G401 (cell line): ENCODE measurements at regions not wholly inside any gene's neighbourhood (a gene's known extent, or its start where the extent isn't known, plus 50 kb on each side); places are given as distances from the start of the nearest gene placed in this dataset.
A peak's percentile ranks its signal among the peaks of the same experiment; 100 is the strongest.
"Not testable (repeated sequence)": the region's sequence is repeated elsewhere in the genome, so short reads cannot be mapped to it uniquely, and the experiment has no call there.

Experiments used
- DNase-seq: peaks from one replicate; pipeline ENCODE4 v3.0.0-alpha.2; 2015; ENCODE audit warnings: low spot score
- in situ Hi-C: cut with HindIII; loops from 2 replicates; pipeline ENCODE4 v1.10.0; 2016; ENCODE audit warnings: low sequenced_read_pairs, mixed read lengths

DNA sequence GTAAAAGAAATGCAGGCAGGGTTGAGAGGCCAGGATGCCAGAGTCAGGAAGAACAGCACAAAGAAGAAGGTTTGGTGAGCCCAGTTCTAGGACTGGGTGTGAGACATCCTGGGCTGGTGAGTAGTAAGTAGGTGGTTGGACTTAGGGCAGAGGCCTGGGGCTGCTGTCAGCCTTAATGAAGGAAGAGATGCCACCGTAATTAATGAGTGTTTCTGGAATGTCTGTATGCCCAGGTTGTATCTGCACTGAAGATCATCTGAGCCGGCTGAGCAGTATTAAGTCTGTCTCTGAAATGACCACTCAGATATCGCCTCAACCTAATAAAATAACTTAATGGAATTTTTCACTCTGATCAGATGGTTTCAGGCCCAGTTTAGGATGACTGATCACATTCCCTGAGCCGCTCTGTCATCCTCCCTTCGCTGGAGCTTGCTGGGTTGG is 532.9 kb upstream of the IL12A start:
- in situ Hi-C loops: no loop called here
- no peak for DNase-seq

DNA sequence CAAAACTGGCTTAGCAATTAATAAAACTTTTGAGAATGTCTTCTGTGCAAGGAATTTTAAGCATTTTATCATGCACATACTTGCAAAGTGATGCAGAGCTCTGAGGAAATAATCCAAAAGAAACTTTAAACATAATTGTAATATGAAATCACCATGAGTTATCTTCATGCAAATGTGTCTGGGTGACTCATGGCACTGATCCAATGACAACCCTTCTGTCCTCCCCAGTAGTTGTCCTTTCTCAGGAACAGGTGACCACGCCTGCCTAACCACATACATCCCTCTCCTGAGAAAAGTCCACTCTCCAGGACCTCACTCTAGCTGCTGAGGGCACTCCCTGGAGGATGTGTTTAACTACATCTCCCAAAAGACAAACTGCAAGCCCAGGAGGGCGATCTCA is 530.6 kb upstream of the IL12A start:
- in situ Hi-C loops: no loop called here
- DNase-seq: peak; percentile 4

DNA sequence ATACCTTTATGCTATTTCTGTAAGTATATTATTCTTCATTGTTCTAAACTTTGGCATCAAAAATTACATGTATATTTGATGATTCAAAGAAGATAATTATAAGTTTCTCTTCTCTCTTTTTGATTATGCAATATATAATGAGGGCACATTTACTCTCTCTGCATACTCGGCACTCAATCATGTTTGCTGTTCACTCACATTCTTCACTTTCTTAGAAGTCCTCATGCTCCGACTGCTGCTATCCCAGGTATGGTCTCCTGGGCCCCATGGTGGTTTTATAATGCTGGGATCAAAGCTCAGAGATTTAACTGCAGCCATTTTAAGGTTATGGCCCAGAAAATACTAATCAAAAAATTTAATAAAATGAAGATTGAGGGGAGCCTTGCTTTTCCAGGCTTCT is 529.7 kb upstream of the IL12A start:
- no peak for DNase-seq
- in situ Hi-C loops: no loop called here

DNA sequence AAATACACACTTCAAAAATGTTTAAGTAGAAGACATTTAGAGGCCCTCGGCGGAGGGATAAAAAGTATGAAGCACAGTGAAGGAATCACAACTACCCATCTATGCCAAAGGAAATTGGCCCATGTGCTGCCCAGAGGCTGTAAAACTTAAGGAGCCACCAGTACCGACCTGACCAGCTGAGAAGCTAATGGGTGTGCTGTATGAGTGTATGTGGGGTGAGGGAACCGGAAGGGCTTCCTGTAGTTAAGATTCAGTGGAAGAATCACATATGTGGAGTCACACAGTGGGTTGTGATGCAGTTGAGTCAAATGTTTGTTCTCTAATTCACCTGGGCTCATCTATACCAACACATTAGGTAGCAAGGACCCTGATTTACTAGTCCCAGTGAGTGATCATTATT is 516.0 kb upstream of the IL12A start:
- in situ Hi-C loops: no loop called here
- DNase-seq: no peak

DNA sequence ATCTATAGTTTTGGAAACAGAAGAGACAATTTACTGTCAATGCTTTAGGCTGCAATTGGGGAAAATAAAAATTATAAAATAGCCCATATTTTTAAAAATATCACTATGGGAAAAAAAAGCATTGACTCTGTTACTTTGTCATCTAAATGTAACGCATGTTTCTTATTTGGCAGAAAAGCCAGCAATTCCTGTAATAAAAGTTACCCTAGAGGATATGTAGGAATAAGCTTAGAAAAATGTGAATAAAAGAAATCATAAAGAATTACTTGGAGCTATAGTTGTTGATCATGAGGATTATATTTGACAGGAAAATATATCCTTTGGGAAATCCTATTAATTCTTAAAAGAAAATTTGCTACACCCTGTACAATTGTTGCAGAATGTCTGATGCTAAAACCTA is 515.4 kb upstream of the IL12A start:
- in situ Hi-C loops: no loop called here
- DNase-seq: no peak

DNA sequence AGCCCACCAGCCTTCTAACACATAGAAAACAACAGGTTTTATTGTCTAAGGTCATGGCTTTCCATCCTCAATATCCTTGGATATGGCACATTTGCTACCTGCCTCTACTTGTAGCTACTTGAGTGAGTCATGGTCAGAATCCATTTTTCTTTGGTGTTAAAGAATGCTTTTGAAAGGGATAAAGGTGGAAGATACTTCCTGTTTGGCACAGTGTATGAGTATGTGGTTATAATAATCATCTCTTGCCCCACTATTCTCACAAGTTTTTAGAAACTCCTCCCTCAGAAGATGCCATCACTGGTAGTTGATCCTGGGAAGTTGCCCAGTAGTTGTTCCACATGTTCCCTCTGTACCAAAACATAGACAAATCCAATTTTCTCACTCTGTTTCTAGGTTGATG is 508.6 kb upstream of the IL12A start:
- in situ Hi-C loops: no loop called here
- no peak for DNase-seq

DNA sequence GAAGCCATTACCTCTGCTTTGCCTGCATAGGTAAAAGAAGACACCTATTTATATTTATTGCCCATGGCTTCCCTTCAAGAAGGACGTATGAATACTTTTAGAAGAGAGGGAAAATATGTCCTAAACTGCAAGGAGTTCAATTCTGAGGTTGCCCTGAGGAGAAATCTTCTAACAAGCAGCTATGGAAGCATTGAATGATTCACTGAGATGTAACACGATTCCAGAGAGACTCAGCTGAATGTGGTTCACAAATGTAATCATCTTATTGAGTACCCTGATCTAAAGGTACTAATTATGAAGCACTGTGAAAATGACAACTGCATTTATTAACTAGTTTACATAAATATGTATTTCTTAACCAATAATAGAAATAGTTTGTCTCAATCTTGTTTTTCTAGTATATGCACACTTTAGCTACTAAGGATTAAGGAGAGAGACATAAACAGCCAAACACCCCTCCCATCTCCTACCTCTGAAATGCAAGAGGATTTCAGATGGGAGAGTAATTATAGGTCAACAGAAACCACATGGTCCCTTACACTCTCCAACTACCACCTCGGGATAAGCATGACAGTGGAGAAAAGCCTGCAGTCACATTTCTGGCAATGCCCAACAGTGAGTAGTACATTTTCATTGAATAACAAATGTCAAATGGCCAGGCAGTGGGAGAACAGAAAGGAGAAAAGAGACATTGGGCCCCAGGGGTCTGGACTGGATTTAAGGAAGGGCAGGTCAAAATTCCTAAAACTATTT is 506.2 kb upstream of the IL12A start:
- in situ Hi-C loops: no loop called here
- no peak for DNase-seq

DNA sequence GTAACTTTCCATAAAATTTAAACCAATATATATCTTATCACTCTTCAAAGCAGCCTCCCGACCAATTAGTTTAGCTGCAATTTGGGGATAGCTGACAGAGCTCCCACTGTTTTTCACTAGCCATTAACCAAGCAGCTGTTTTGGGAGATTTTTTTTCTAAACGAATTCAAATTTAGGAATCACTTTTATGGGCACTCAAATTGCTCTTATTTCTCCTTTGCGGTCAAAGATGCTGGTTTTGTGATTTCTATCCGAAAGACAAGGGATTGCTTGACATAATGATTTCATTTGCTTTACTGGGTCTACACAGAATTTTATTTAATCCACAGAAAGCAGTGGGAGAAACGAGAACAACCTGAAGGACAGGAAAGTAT is 505.7 kb upstream of the IL12A start:
- no peak for DNase-seq
- in situ Hi-C loops: no loop called here

DNA sequence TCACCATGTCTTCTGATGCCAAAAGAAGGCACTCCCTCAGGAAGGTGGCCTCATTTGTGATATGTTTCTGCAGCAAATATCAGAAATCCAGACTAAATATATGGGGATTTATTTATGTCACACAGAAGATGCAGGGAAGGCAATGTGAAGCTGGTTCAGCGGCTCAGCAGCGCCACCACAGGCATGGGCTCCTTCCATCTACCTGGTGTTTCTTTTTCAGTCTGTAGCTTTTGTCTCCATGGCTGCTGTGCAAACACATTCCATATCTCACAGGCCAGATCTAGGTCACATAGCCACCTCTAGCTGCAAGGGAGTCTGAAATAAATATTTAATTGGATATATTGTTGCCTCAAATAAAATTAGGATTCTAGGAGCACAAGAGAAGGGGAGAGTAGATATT is 502.1 kb upstream of the IL12A start:
- in situ Hi-C loops: no loop called here
- DNase-seq: no peak

DNA sequence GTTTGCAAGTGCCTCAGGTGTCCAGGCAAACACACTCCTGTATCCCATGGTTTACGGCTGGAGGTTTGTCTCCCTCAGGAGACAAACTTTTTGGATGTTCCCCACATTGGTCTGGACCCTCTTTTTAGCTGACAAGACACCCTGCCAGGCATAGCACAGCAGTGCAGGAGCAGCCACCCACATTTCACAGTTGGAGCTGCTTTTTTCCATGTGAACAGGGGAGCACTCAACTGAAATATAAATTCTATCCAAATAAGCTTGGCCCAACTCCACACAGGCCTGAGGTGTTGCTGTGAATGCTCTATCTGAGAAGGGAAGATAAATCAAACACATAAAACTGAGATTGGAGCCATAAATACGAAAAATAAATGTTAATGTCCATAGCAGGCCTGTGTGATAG is 501.3 kb upstream of the IL12A start:
- in situ Hi-C loops: no loop called here
- no peak for DNase-seq

DNA sequence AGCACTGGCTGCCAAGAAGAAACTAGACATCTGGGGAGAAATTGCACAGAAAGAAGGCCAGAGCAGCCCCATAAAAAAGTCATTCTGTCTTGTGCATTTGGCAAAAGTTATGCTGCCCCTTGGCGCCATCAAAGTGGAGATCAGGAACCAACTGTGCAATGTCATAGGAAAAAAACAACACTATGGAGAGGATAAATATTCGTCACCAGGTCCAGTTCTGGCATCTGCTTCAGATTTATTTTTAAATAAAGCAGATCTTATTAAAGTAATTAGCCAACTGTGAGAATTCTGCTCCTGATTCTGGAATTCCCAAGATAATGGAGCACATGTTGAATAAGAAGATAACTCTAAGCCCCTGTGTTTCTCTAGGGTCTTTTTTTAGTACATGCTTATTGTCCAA is 500.0 kb upstream of the IL12A start:
- no peak for DNase-seq
- in situ Hi-C loops: no loop called here

DNA sequence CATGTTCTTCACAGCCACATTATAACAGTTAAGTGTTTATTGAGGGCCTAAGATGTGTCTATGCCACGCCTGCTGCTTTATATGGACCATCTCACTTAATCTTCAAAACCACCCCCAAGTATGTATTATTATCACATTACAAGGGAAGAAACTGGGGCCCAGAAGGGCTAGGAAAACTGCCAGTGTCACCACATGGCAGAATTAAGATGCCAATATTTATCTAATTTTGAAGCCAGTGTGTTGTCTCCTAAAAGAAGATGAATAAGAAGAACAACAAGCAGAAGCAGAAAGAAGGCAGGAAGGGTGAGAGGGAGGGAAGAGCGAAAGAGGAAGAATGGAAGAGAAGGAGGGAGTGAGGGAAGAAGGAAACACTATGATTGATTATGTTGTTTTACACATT is 491.3 kb upstream of the IL12A start:
- no peak for DNase-seq
- in situ Hi-C loops: no loop called here

DNA sequence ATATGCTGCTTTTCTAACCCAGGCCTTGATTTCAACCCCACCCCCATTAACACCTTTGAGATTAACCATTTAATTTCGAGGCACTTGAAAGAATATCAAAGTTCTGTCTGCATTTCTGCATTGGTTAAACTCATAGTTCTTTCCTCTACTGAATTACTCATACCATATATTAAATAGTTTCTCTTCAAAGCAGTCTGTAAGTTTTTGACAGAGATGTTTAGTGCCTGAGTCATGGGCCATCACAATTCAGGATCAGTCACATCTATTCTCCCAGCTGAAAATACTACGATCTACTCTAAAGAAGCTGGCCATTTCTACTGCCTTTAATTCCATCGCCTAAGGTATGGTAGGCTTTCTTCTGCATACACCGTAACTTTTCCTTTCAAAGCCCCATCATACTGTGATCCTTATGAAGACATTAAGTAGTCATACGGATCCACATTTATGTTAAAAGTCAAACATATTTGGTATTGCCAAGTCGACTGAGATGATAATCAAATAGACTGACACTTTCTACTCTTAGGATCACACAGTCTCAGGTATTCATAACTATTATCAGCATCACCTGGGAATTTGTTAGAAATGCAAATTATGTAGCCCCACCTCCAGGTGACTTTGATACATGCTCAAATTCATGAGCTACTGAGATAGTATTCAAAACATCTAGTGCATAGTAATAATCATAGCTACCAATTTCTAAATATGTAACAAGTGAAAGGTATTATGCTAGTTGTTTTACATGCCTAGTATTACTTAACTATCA is 489.4 kb upstream of the IL12A start:
- in situ Hi-C loops: no loop called here
- no peak for DNase-seq

DNA sequence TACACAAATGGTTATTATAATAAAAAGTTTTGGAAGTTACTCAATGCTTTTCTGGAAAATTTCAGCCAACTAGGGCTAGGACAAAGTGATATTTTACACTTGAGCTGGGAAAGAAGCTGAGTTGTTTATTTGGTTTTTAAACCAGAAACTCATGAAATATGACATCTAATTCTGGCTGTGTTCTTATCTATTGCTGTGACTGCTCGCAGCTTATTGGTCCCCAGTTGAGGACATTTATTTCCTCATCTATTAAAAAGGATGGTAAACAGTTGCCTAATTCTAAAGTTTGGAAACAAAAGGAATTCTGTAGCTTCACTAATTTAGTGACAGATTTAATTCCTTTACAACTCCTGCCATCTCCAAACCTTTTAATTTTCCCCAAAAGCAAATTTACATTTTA is 487.6 kb upstream of the IL12A start:
- in situ Hi-C loops: no loop called here
- no peak for DNase-seq

DNA sequence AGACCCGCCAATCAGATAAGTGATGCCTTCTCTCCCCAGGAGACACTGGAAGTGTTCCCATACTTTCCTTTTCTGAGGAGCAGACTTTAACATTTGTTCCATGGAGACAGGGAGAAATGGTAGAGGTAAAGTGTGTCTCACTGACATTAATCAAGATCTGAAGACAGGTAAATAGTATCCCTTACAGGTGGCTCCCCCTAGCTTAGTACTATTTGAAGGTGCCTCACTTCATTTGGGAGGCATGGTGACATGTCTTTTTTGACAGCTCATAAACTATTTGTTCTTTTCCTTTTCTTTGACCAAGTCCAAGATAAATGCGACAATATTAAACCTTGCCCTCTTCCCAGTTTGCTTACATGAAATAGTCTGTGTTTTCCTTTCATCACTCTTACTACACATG is 485.6 kb upstream of the IL12A start:
- in situ Hi-C loops: no loop called here
- DNase-seq: no peak

DNA sequence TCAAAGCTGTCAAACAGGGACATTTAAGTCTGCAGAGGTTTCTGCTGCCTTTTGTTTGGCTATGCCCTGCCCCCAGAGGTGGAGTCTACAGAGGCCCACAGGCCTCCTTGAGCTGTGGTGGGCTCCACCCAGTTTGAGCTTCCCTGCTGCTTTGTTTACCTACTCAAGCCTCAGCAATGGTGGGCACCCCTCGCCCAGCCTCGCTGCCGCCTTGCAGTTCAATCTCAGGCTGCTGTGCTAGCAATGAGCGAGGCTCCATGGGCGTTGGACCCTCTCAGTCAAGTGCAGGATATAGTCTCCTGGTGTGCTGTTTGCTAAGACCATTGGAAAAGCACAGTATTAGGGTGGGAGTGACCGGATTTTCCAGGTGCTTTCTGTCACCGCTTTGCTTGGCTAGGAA is 477.6 kb upstream of the IL12A start:
- in situ Hi-C loops, DNase-seq: not testable (repeated sequence)

DNA sequence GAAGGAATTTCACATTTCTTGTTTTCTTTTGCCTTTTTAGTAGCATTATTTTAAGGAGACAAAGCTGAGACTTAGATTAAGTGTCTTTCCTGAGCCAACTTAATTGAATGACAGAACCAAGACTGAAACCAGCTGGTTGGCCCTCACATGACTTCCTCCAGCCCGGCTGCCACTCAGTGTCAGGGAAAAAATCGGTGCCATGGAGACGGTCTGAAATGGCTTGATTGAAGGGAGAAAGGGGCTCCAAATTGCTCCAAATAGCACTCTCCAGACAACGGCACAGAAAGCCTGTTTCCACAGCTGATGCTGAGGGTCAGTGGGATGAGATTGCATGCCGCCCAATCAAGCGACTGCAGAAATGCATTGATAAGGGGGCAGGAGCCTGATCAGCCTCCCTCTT is 475.2 kb upstream of the IL12A start:
- DNase-seq: no peak
- in situ Hi-C loops: no loop called here

DNA sequence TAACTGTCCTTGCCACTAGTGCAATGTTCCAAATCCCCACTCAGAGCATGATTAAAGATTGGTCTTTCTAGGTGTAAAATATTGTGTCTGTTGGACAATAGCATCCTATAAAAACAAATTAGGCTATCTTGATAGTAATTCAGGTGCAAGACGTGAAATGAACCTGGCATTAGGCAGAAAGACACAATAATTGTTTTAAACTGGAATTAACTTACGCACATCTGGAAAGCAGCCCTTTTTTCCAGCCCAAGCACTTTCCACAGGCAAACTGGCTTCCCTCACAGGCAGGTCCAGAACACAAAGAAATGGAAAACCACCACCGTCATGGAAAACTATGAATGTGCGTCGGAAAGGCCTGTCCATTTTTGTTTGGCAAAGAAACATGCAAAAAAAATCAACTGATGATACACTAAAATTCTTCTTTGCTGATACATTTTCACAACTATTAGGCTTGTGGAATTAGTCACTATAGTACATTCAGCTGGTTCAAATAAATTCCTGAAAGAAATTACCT is 474.7 kb upstream of the IL12A start:
- in situ Hi-C loops: no loop called here
- DNase-seq: no peak

DNA sequence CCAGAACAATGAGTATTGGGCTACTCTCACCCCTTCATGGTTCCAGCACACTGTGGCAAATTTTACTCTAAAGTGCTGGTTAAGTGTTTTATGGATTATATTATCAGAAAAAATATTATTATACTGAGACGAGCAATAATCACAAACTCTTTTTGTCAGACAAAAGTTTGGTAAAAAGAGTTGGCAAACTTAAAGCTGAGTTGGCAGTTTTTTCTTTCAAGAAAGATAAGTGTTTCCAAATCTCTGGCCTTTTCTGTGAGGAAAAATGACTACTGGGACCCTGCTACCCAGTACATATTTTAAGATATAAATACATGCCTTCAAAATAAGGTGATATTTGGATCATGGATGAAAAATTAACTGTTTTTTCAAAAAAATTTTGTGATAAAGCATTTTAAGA is 471.5 kb upstream of the IL12A start:
- in situ Hi-C loops: no loop called here
- no peak for DNase-seq

DNA sequence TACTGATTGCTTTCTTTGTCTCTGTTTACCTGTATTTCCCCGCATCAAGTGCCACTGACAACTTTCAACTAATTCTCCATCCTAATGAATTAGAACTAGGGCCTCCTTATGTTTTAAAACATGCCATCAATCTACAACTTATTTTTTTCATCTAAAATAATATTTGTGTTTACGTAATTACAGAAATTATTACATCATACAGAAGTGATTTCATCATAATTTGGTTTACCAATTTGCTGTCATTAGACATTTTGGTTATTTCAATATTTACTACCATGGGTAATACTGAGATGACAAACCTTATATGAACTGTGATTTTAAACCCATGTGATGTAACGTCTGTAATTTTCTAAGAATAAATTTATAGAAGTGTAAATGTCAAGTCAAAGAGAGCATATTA is 468.0 kb upstream of the IL12A start:
- in situ Hi-C loops: no loop called here
- DNase-seq: no peak

DNA sequence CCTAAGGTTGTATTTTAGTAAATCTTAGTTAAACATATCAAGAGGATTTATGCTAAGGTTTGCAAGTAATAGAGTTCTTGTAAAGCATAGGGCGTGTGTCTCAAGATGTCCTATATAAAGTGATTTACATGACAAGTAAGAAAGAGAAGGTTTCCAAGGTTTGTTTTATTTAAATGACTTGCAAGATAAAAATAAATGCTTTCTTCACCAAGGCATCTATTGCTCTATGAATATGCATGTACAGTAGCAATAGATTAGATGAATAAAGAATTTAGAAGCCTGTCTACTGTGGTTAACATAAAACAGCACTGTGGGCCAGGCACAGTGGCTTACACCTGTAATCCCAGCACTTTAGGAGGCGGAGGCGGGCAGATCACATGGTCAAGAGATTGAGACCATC is 466.4 kb upstream of the IL12A start:
- in situ Hi-C loops: no loop called here
- DNase-seq: no peak
